DND-41 (cell line): ENCODE measurements at regions not wholly inside any gene's neighbourhood (a gene's known extent, or its start where the extent isn't known, plus 50 kb on each side); places are given as distances from the start of the nearest gene placed in this dataset.

Source experiments
- ATAC-seq: fragments of 200-7000 bp; cut with Tn5 transposase; 3 replicates; pipeline ENCODE4 v1.9.1; 2021; ENCODE audit warnings: low read depth; ENCODE audit not compliant: insufficient read depth
- DNase-seq: peaks from one replicate; pipeline ENCODE4 v3.0.0-alpha.2; 2020
- H2AFZ ChIP-seq: 2 replicates; pipeline ENCODE4 v1.6.0; 2012; ENCODE audit warnings: low read depth, low read length
- H3K27ac ChIP-seq: 2 replicates; pipeline ENCODE4 v1.5.1; 2012; ENCODE audit warnings: low read length, inconsistent platforms
- H3K27me3 ChIP-seq: fragments of 200-600 bp; sonication (generic); 2 replicates; pipeline ENCODE4 v1.6.0; 2012; ENCODE audit warnings: low read length, mild to moderate bottlenecking, inconsistent platforms; ENCODE audit not compliant: insufficient read depth, poor library complexity
- H3K36me3 ChIP-seq: 2 replicates; pipeline ENCODE4 v1.5.1; 2012; ENCODE audit warnings: low read length, inconsistent platforms; ENCODE audit not compliant: insufficient read depth
- H3K4me1 ChIP-seq: 2 replicates; pipeline ENCODE4 v1.5.1; 2012; ENCODE audit warnings: mild to moderate bottlenecking, low read length; ENCODE audit not compliant: insufficient read depth
- H3K4me2 ChIP-seq: 2 replicates; pipeline ENCODE4 v1.6.0; 2012; ENCODE audit warnings: mild to moderate bottlenecking, moderate library complexity, low read length, inconsistent platforms; ENCODE audit not compliant: insufficient read depth
- H3K4me3 ChIP-seq, 2 experiments: fragments of 200-600 bp in 1 of 2; shearing (Covaris generic) in 1 of 2; 2 replicates each; pipeline ENCODE4 v1.5.1; 2012 to 2016; ENCODE audit warnings: inconsistent platforms in 2 of 2, low read length in 2 of 2, mild to moderate bottlenecking in 2 of 2, low read depth in 1 of 2, moderate library complexity in 1 of 2
- H3K79me2 ChIP-seq: 2 replicates; pipeline ENCODE4 v1.6.0; 2012; ENCODE audit warnings: low read length, inconsistent platforms; ENCODE audit not compliant: insufficient read depth
- H3K9ac ChIP-seq: 2 replicates; pipeline ENCODE4 v1.6.0; 2012; ENCODE audit warnings: low read depth, mild to moderate bottlenecking, inconsistent platforms, low read length, moderate library complexity
- H3K9me3 ChIP-seq: 2 replicates; pipeline ENCODE4 v1.5.1; 2012; ENCODE audit warnings: low read length, moderate library complexity, mild to moderate bottlenecking, inconsistent platforms; ENCODE audit not compliant: insufficient read depth, severe bottlenecking
- H4K20me1 ChIP-seq: 2 replicates; pipeline ENCODE4 v1.6.0; 2012; ENCODE audit warnings: low read length; ENCODE audit not compliant: insufficient read depth
- EZH2 ChIP-seq: IDR thresholded peaks from 3 replicates; pipeline ENCODE4 v1.6.1; 2012; ENCODE audit warnings: borderline replicate concordance, low read depth, mild to moderate bottlenecking, moderate library complexity, low read length, inconsistent platforms; ENCODE audit not compliant: severe bottlenecking
- TF ChIP-seq, protein P1 (sequence below): IDR thresholded peaks from 2 replicates; pipeline ENCODE4 v1.5.1; 2012; ENCODE audit warnings: borderline replicate concordance, low read length, moderate library complexity, mild to moderate bottlenecking; ENCODE audit not compliant: poor library complexity, severe bottlenecking; ENCODE audit errors: extremely low read depth

DNA sequence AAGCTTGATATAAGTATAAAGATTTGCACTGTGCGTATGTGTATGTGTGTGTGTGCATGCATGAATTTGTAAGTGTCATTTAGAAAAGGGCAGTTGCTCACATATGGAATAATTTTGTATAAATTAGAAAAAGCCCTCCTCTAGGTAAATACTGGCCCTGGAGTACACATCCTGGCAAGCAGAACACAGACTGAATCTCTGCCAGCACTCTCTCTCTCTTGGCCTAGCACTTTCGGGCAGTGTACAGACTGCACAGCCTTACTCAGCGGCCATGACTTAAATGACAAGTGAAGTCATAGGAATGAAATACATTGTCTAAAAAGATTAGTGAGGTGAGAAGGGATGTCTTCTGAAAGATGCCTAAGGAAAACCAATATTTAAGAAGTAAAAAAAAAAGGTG lies 214.1 kb downstream of the RDH14 start:
- DNase-seq (no peak), ATAC-seq (no peak)
- no peaks in the 10 kb centered on the region for H3K4me1 ChIP-seq
- no peak for TF ChIP-seq EZH2
- TF ChIP-seq, protein P1, sequence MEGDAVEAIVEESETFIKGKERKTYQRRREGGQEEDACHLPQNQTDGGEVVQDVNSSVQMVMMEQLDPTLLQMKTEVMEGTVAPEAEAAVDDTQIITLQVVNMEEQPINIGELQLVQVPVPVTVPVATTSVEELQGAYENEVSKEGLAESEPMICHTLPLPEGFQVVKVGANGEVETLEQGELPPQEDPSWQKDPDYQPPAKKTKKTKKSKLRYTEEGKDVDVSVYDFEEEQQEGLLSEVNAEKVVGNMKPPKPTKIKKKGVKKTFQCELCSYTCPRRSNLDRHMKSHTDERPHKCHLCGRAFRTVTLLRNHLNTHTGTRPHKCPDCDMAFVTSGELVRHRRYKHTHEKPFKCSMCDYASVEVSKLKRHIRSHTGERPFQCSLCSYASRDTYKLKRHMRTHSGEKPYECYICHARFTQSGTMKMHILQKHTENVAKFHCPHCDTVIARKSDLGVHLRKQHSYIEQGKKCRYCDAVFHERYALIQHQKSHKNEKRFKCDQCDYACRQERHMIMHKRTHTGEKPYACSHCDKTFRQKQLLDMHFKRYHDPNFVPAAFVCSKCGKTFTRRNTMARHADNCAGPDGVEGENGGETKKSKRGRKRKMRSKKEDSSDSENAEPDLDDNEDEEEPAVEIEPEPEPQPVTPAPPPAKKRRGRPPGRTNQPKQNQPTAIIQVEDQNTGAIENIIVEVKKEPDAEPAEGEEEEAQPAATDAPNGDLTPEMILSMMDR = no peak
- H3K79me2 ChIP-seq = no peaks in the 10 kb centered on the region
- H3K36me3 ChIP-seq = no peaks in the 10 kb centered on the region
- H3K27ac ChIP-seq = no peak overlapping the region
- no peak overlapping the region for H3K4me3 ChIP-seq
- no peaks in the 10 kb centered on the region for H3K27me3 ChIP-seq
- no peak overlapping the region for H3K4me2 ChIP-seq
- no peak overlapping the region for H3K9ac ChIP-seq
- no peaks in the 10 kb centered on the region for H4K20me1 ChIP-seq
- no peaks in the 10 kb centered on the region for H3K9me3 ChIP-seq
- H2AFZ ChIP-seq = no peak overlapping the region

DNA sequence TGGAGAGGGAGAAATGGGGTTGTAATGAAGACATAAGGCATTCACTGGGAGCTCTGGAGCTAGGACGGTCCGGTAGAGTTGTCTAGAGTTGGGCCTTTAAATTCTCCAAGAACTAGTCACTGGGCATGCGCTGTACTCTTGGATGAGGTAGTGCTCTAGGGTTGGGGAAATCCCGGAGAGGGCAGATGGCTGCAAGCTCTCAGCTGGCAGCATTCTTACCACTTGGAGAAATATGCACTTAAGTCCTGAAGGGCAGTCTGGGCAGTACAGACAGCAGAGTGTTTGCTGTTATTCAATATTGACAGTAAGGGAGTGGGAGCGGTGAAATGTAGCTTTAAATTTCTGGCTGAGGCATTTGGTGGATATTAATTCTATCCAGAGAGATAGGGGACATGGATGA lies 214.6 kb downstream of the RDH14 start:
- no peak overlapping the region for H3K27ac ChIP-seq
- no peak for DNase-seq

DNA sequence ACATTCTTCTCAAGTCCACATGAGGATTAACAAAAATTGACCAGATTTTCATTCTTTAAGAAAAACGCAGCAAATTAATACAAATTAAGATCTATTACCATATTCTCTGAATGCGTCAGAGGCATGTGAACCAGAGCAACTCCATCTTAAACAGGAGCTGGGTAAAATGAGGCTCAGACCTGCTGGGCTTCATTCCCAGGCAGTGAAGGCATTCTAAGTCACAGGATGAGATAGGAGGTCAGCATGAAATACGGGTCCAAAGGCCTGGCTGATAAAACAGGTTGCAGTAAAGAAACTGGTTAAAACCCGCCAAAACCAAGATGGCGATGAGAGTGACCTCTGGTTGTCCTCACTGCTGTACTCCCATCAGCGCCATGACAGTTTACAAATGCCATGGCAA lies 217.6 kb downstream of the RDH14 start:
- H3K4me2 ChIP-seq = no peak overlapping the region
- no peaks in the 10 kb centered on the region for H3K36me3 ChIP-seq
- H3K27me3 ChIP-seq = no peaks in the 10 kb centered on the region
- H3K79me2 ChIP-seq = no peaks in the 10 kb centered on the region
- no peak overlapping the region for H2AFZ ChIP-seq
- H3K4me1 ChIP-seq = no peaks in the 10 kb centered on the region
- no peak overlapping the region for H3K9ac ChIP-seq
- H3K27ac ChIP-seq = no peak overlapping the region
- ATAC-seq (no peak), DNase-seq (no peak)
- no peaks in the 10 kb centered on the region for H4K20me1 ChIP-seq
- no peaks in the 10 kb centered on the region for H3K9me3 ChIP-seq
- no peak overlapping the region for H3K4me3 ChIP-seq
- TF ChIP-seq, protein P1 = no peak
- no peak for TF ChIP-seq EZH2

More for the DNA sequence above, 214.6 kb downstream of the RDH14 start:
- Histone ChIP-seq H3K27me3 (no peaks in the 10 kb centered on the region), H2AFZ (no peak overlapping the region), H4K20me1 (no peaks in the 10 kb centered on the region), H3K36me3 (no peaks in the 10 kb centered on the region), H3K79me2 (no peaks in the 10 kb centered on the region), H3K9me3 (no peaks in the 10 kb centered on the region), H3K4me2 (no peak overlapping the region), H3K4me3 (no peak overlapping the region), H3K4me1 (no peaks in the 10 kb centered on the region), H3K9ac (no peak overlapping the region)
- no peak for ATAC-seq
- TF ChIP-seq, protein P1 = no peak
- TF ChIP-seq EZH2 = no peak

DNA sequence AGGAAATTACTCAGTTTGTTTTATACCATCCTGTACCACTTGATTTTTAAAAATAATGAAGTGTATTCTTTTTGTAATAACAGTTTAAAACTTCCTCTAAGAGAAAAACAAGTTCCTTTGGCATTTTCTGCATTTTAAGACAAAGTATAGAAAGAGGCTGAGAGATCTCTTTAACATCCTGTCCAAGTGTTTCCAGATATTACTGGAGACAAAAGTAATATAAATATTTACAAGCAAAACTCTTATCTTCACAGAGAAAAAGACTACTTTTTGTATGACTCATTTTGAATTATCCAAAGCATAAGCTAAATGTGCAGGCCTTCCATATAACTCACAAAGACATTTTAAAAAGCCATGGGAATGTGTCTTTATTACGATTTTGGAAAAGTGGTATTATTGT lies 221.1 kb downstream of the RDH14 start:
- no peaks in the 10 kb centered on the region for H3K36me3 ChIP-seq
- no peaks in the 10 kb centered on the region for H3K9me3 ChIP-seq
- no peak for DNase-seq
- no peak overlapping the region for H3K9ac ChIP-seq
- no peak overlapping the region for H3K4me2 ChIP-seq
- H2AFZ ChIP-seq = no peak overlapping the region
- no peak overlapping the region for H3K4me3 ChIP-seq
- no peaks in the 10 kb centered on the region for H3K4me1 ChIP-seq
- TF ChIP-seq EZH2 = no peak
- TF ChIP-seq, protein P1 = no peak
- H4K20me1 ChIP-seq = no peaks in the 10 kb centered on the region
- H3K79me2 ChIP-seq = no peaks in the 10 kb centered on the region
- H3K27me3 ChIP-seq = no peaks in the 10 kb centered on the region
- no peak for ATAC-seq
- no peak overlapping the region for H3K27ac ChIP-seq
